B cell (primary cell): ENCODE measurements at regions not wholly inside any gene's neighbourhood (a gene's known extent, or its start where the extent isn't known, plus 50 kb on each side); places are given as distances from the start of the nearest gene placed in this dataset.

Source experiments
- ATAC-seq: fragments of 200-7000 bp; cut with Tn5 transposase; one replicate; pipeline ENCODE4 v1.10.0; 2021; ENCODE audit warnings: low read depth, mild to moderate bottlenecking, moderate number of reproducible peaks, moderate library complexity
- CTCF ChIA-PET: fragments of 350-600 bp; sonication (Branson Sonifier 250); formaldehyde crosslinking; loops from one replicate; lab custom pipeline; 2021; ENCODE audit warnings: antibody characterized with exemption, inconsistent platforms; lab: Charles Lee
- POLR2A ChIA-PET: fragments of 350-600 bp; sonication (Branson Sonifier 250); formaldehyde crosslinking; loops from one replicate; lab custom pipeline; 2021; ENCODE audit warnings: antibody characterized with exemption; lab: Charles Lee
- DNase-seq: peaks from one replicate; pipeline ENCODE4 v3.0.0; 2013
- H2AFZ ChIP-seq: 2 replicates; pipeline ENCODE4 v1.6.1; 2012; ENCODE audit warnings: mild to moderate bottlenecking, low read depth, low read length; ENCODE audit not compliant: insufficient read depth, poor library complexity, severe bottlenecking
- H3K27ac ChIP-seq, 2 donors: 1 replicate in 1 of 2; 2 replicates in 1 of 2; pipeline ENCODE4 v1.5.1; 2012 to 2013; ENCODE audit warnings: low read length in 2 of 2, mild to moderate bottlenecking in 2 of 2, moderate library complexity in 1 of 2
- H3K27me3 ChIP-seq, 4 experiments: fragments of 200-600 bp in 1 of 4; sonication (generic) in 1 of 4; replicated peaks in 1 of 4; 1 replicate in 2 of 4; 2 replicates in 2 of 4; pipeline versions ENCODE4 v1.6.1 to v1.7.0; 2013 to 2016; ENCODE audit warnings: low read length in 3 of 4, mild to moderate bottlenecking in 2 of 4, mixed read lengths in 1 of 4, moderate library complexity in 1 of 4; ENCODE audit not compliant: insufficient read depth in 4 of 4, control insufficient read depth in 3 of 4; ENCODE audit errors: control extremely low read depth in 1 of 4
- H3K36me3 ChIP-seq, 2 experiments: replicated peaks in 1 of 2; 1 replicate in 1 of 2; 2 replicates in 1 of 2; pipeline versions ENCODE4 v1.6.1 to v1.7.1; 2013; ENCODE audit warnings: low read length in 1 of 2; ENCODE audit not compliant: insufficient read depth in 2 of 2, control insufficient read depth in 1 of 2; ENCODE audit errors: control extremely low read depth in 1 of 2, extremely low read depth in 1 of 2
- H3K4me1 ChIP-seq, 2 donors: fragments of 200-600 bp in 1 of 2; sonication (generic) in 1 of 2; 1 replicate in 1 of 2; 2 replicates in 1 of 2; pipeline versions ENCODE4 v1.5.1 to v1.6.1; 2013 to 2017; ENCODE audit warnings: low read length in 2 of 2; ENCODE audit not compliant: control insufficient read depth in 2 of 2, insufficient read depth in 2 of 2
- H3K4me2 ChIP-seq: replicated peaks from 2 replicates; pipeline ENCODE3; 2012; ENCODE audit warnings: mild to moderate bottlenecking, low read depth, low read length; ENCODE audit not compliant: poor library complexity, severe bottlenecking
- H3K4me3 ChIP-seq, 5 experiments: fragments of 200-600 bp in 1 of 5; sonication (generic) in 1 of 5; 1 replicate in 3 of 5; 2 replicates in 2 of 5; pipeline versions ENCODE4 v1.5.1 to v1.7.0; 2011 to 2016; ENCODE audit warnings: low read length in 4 of 5, mild to moderate bottlenecking in 4 of 5, low read depth in 2 of 5, control low read depth in 1 of 5, moderate library complexity in 1 of 5; ENCODE audit not compliant: insufficient read depth in 1 of 5; ENCODE audit errors: control extremely low read depth in 1 of 5, extremely low read depth in 1 of 5
- H3K79me2 ChIP-seq: fragments of 200-600 bp; sonication (generic); one replicate; pipeline ENCODE4 v1.6.0; 2016; ENCODE audit warnings: low read length; ENCODE audit not compliant: control insufficient read depth, insufficient read depth
- H3K9ac ChIP-seq: fragments of 200-600 bp; sonication (generic); 2 replicates; pipeline ENCODE4 v1.6.1; 2017; ENCODE audit warnings: mild to moderate bottlenecking, low read length, moderate library complexity
- H3K9me3 ChIP-seq, 3 donors: one replicate each; pipeline versions ENCODE4 v1.6.1 to v1.7.1; 2013; ENCODE audit warnings: low read length in 2 of 3; ENCODE audit not compliant: control insufficient read depth in 2 of 3, insufficient read depth in 1 of 3; ENCODE audit errors: control extremely low read depth in 1 of 3
- H4K20me1 ChIP-seq: 2 replicates; pipeline ENCODE4 v1.6.0; 2012; ENCODE audit warnings: mild to moderate bottlenecking, low read length; ENCODE audit not compliant: insufficient read depth, control insufficient read depth, poor library complexity, severe bottlenecking
- H3K27ac Mint-ChIP-seq: one replicate; pipeline ENCODE4 v1.8.0; 2021; ENCODE audit warnings: mixed read lengths
- H3K27me3 Mint-ChIP-seq: one replicate; pipeline ENCODE4 v1.8.0; 2021; ENCODE audit warnings: mixed read lengths
- H3K4me1 Mint-ChIP-seq: one replicate; pipeline ENCODE4 v1.8.0; 2021; ENCODE audit warnings: mixed read lengths
- H3K4me3 Mint-ChIP-seq: one replicate; pipeline ENCODE4 v1.8.0; 2021; ENCODE audit warnings: mixed read lengths
- H3K9me3 Mint-ChIP-seq: one replicate; pipeline ENCODE4 v1.8.0; 2022; ENCODE audit warnings: mixed read lengths; ENCODE audit not compliant: insufficient read depth
- CTCF ChIP-seq: fragments of 200-600 bp; IDR thresholded peaks from one replicate; pipeline ENCODE4 v1.8.0; 2022; ENCODE audit warnings: antibody characterized with exemption, mild to moderate bottlenecking
- EZH2 ChIP-seq: IDR thresholded peaks from 2 replicates; pipeline ENCODE4 v1.6.1; 2012; ENCODE audit warnings: borderline replicate concordance, low read depth, mild to moderate bottlenecking, moderate library complexity, low read length; ENCODE audit not compliant: insufficient read depth, poor library complexity, severe bottlenecking
- WGBS: methylation state at CpG from one replicate; pipeline ENCODE4 v1.1.5; 2013; ENCODE audit warnings: missing lambda C conversion rate; ENCODE audit not compliant: insufficient coverage; 5-methylcytosine and 5-hydroxymethylcytosine counted together
- intact Hi-C: fragments of 100-400 bp; cut with micrococcal nuclease; formaldehyde crosslinking; loops from one replicate; pipeline ENCODE4 v1.10.0; 2022

- Histone ChIP-seq H3K79me2 (no peaks in the 10 kb centered on the region), H3K9ac (no peak overlapping the region), H3K27me3 (peaks cover 0 to 42% (median 26%) of the 10 kb centered on the region in 4 experiments), H4K20me1 (no peaks in the 10 kb centered on the region), H3K9me3 (peaks cover 0 to 2% (median 1%) of the 10 kb centered on the region in 3 donors), H3K36me3 (no peaks in the 10 kb centered on the region), H3K4me3 (no peak overlapping the region), H3K27ac (no peak overlapping the region), H3K4me1 (peaks cover 3 to 6% of the 10 kb centered on the region in 2 donors), H3K4me2 (no peak overlapping the region), H2AFZ (no peak overlapping the region)
- H3K9me3 Mint-ChIP-seq: no peaks in the 10 kb centered on the region
- ATAC-seq (no peak), DNase-seq (no peak)
- H3K27ac Mint-ChIP-seq: no peak overlapping the region
- peaks cover 2% of the 10 kb centered on the region for H3K4me1 Mint-ChIP-seq
- CTCF ChIA-PET: no interaction called here
- WGBS: 20% methylated on average over 4 of the region's 5 CpGs
- POLR2A ChIA-PET: no interaction called here
- peaks cover 66% of the 10 kb centered on the region for H3K27me3 Mint-ChIP-seq
- intact Hi-C loops: no loop called here
- no peak overlapping the region for H3K4me3 Mint-ChIP-seq
- TF ChIP-seq CTCF (no peak), EZH2 (no peak)
These were observed 72.9 kb upstream of the TBX5 start for GRCh38 chr12:114478865-114479264.

GRCh38 chr12:114477989-114478395 is 72.0 kb upstream of the TBX5 start:
- Mint-ChIP-seq H3K9me3 (no peaks in the 10 kb centered on the region), H3K27ac (no peak overlapping the region), H3K4me3 (no peak overlapping the region), H3K4me1 (peaks cover 2% of the 10 kb centered on the region), H3K27me3 (peaks cover 62% of the 10 kb centered on the region)
- Histone ChIP-seq H2AFZ (no peak overlapping the region), H3K36me3 (no peaks in the 10 kb centered on the region), H3K27ac (no peak overlapping the region), H3K9me3 (peaks cover 0 to 2% (median 1%) of the 10 kb centered on the region in 3 donors), H4K20me1 (no peaks in the 10 kb centered on the region), H3K4me3 (no peak overlapping the region), H3K79me2 (no peaks in the 10 kb centered on the region), H3K4me1 (peaks cover 3 to 6% of the 10 kb centered on the region in 2 donors), H3K9ac (no peak overlapping the region), H3K4me2 (no peak overlapping the region), H3K27me3 (peaks cover 0 to 42% (median 26%) of the 10 kb centered on the region in 4 experiments)
- ATAC-seq (no peak), DNase-seq (no peak)
- ChIA-PET CTCF (no interaction called here), POLR2A (no interaction called here)
- intact Hi-C loops: no loop called here
- TF ChIP-seq EZH2: no peak
- no peak for TF ChIP-seq CTCF
- 13% methylated on average over 5 of the region's 5 CpGs for WGBS
